ENCODE measurements at regions not wholly inside any gene's neighbourhood (a gene's known extent, or its start where the extent isn't known, plus 50 kb on each side); places are given as distances from the start of the nearest gene placed in this dataset.

DNA sequence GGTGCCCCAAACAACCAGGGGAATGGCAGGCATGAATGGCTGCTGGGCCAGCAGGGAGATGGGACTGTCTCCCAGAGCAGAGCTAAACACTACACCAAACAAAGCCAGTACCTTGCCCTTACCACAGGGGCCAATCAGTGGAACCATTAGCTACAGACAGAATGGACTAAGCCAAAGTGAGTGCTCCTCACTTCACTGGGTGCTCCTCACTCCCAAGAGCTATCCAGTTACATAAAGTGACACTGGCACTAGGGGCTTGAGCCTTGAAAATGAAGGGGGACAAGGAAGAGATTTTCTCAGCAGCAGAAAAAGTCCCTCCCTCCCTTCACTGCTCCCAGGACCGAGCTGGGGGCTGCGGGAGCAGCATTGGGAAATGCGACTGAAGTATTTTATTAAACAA lies 110.9 kb upstream of the SHB start:
- no peak overlapping the region for H3K9ac ChIP-seq (ENCODE audit: low read length)
- no peaks in the 10 kb centered on the region for H4K20me1 ChIP-seq (ENCODE audit: low read depth, low read length)
- TF ChIP-seq, protein P1, sequence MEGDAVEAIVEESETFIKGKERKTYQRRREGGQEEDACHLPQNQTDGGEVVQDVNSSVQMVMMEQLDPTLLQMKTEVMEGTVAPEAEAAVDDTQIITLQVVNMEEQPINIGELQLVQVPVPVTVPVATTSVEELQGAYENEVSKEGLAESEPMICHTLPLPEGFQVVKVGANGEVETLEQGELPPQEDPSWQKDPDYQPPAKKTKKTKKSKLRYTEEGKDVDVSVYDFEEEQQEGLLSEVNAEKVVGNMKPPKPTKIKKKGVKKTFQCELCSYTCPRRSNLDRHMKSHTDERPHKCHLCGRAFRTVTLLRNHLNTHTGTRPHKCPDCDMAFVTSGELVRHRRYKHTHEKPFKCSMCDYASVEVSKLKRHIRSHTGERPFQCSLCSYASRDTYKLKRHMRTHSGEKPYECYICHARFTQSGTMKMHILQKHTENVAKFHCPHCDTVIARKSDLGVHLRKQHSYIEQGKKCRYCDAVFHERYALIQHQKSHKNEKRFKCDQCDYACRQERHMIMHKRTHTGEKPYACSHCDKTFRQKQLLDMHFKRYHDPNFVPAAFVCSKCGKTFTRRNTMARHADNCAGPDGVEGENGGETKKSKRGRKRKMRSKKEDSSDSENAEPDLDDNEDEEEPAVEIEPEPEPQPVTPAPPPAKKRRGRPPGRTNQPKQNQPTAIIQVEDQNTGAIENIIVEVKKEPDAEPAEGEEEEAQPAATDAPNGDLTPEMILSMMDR (IDR thresholded peaks at IDR 0.05; ENCODE audit: insufficient read depth, low read length, poor library complexity, severe bottlenecking), result no peak
- TF ChIP-seq EZH2phosphoT487 (conservative IDR thresholded peaks at IDR 0.05; ENCODE audit: low read length), result no peak
- H3K27me3 ChIP-seq (ENCODE audit: low read length), result no peaks in the 10 kb centered on the region
- no peak overlapping the region for H3K4me2 ChIP-seq (ENCODE audit: low read depth, low read length, poor library complexity, severe bottlenecking)
- no peaks in the 10 kb centered on the region for H3K79me2 ChIP-seq (ENCODE audit: insufficient read depth, low read length)
- no peak overlapping the region for H2AFZ ChIP-seq (ENCODE audit: low read depth, low read length, severe bottlenecking)
- H3K4me3 ChIP-seq (ENCODE audit: insufficient read depth, low read length, poor library complexity, severe bottlenecking), result no peak overlapping the region
- H3K9me2 ChIP-seq (replicated peaks; ENCODE audit: insufficient read depth, low read length), result no peaks in the 10 kb centered on the region
- no peaks in the 10 kb centered on the region for H3K36me3 ChIP-seq (ENCODE audit: low read length)
- H3K9me3 ChIP-seq (ENCODE audit: insufficient read depth, low read length), result no peaks in the 10 kb centered on the region
- no peak overlapping the region for H3K27ac ChIP-seq (ENCODE audit: low read depth, low read length)
- no peaks in the 10 kb centered on the region for H3F3A ChIP-seq (ENCODE audit: insufficient read depth)

- no peak overlapping the region for H3K9ac ChIP-seq (ENCODE audit: low read length)
- no peak overlapping the region for H3K4me2 ChIP-seq (ENCODE audit: low read depth, low read length, poor library complexity, severe bottlenecking)
- H3K27ac ChIP-seq (ENCODE audit: low read depth, low read length), result no peak overlapping the region
- no peaks in the 10 kb centered on the region for H3K9me3 ChIP-seq (ENCODE audit: insufficient read depth, low read length)
- H3K4me3 ChIP-seq (ENCODE audit: insufficient read depth, low read length, poor library complexity, severe bottlenecking), result no peak overlapping the region
- no peaks in the 10 kb centered on the region for H4K20me1 ChIP-seq (ENCODE audit: low read depth, low read length)
- no peaks in the 10 kb centered on the region for H3K27me3 ChIP-seq (ENCODE audit: low read length)
- H3K36me3 ChIP-seq (ENCODE audit: low read length), result no peaks in the 10 kb centered on the region
- H3K9me2 ChIP-seq (replicated peaks; ENCODE audit: insufficient read depth, low read length), result no peaks in the 10 kb centered on the region
- no peaks in the 10 kb centered on the region for H3K79me2 ChIP-seq (ENCODE audit: insufficient read depth, low read length)
- TF ChIP-seq EZH2phosphoT487 (conservative IDR thresholded peaks at IDR 0.05; ENCODE audit: low read length), result no peak
- TF ChIP-seq, protein P1 (IDR thresholded peaks at IDR 0.05; ENCODE audit: insufficient read depth, low read length, poor library complexity, severe bottlenecking), result no peak
- no peak overlapping the region for H2AFZ ChIP-seq (ENCODE audit: low read depth, low read length, severe bottlenecking)
- no peaks in the 10 kb centered on the region for H3F3A ChIP-seq (ENCODE audit: insufficient read depth)
These were observed 109.2 kb upstream of the SHB start for GRCh38 chr9:38178237-38178636.

DNA sequence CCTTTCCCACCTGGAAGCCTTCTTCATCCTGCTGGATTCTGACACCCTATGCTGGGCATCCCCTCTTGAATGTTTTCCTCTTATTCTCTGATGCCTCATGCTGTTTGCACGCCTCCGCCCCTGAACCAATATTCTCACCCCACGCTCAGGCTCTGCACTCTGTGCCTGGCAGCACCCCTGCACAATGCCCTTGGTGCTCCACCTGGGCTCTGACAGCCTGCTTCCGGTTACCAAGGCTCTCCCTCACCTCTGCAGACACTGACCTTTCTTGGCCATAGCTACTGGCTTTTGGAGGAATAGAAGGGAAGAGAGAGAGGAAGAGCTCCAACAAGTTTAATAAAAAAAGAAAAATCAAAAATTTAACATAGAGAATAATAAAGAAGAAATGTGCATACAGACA lies 108.7 kb upstream of the SHB start:
- Histone ChIP-seq H3K79me2 (ENCODE audit: insufficient read depth, low read length) (no peaks in the 10 kb centered on the region), H3K27ac (ENCODE audit: low read depth, low read length) (no peak overlapping the region), H3K36me3 (ENCODE audit: low read length) (no peaks in the 10 kb centered on the region), H3K27me3 (ENCODE audit: low read length) (no peaks in the 10 kb centered on the region), H3K4me2 (ENCODE audit: low read depth, low read length, poor library complexity, severe bottlenecking) (no peak overlapping the region), H3K9me2 (replicated peaks; ENCODE audit: insufficient read depth, low read length) (no peaks in the 10 kb centered on the region), H3K4me3 (ENCODE audit: insufficient read depth, low read length, poor library complexity, severe bottlenecking) (no peak overlapping the region), H3K9ac (ENCODE audit: low read length) (no peak overlapping the region), H2AFZ (ENCODE audit: low read depth, low read length, severe bottlenecking) (no peak overlapping the region), H3F3A (ENCODE audit: insufficient read depth) (no peaks in the 10 kb centered on the region), H3K9me3 (ENCODE audit: insufficient read depth, low read length) (no peaks in the 10 kb centered on the region), H4K20me1 (ENCODE audit: low read depth, low read length) (no peaks in the 10 kb centered on the region)
- no peak for TF ChIP-seq EZH2phosphoT487 (conservative IDR thresholded peaks at IDR 0.05; ENCODE audit: low read length)
- TF ChIP-seq, protein P1 (IDR thresholded peaks at IDR 0.05; ENCODE audit: insufficient read depth, low read length, poor library complexity, severe bottlenecking), result no peak

Data from SU-DHL-6 (cell line).